ENCODE measurements at regions not wholly inside any gene's neighbourhood (a gene's known extent, or its start where the extent isn't known, plus 50 kb on each side); places are given as distances from the start of the nearest gene placed in this dataset.

DNA sequence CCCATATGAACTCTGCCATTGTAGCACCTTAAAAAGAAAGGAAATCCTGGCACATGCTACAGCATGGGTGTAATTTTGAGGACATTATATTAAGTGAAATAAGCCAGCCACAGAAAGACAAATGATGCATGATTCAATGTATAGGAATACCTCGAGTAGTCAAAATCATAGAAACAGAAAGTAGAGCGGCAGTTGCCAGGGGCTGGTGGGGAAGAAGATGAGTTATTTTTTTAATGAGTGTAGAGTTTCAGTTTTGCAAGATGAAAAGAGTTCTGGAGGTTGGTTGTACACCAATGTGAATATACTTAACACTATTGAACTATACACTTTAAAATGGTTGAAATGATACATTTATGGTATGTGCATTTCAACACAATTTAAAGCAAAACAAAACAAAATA lies 133.0 kb downstream of the ZDHHC21 start:
- TF ChIP-seq REST (IDR thresholded peaks at IDR 0.05; ENCODE audit: insufficient replicate concordance, low read depth) (no peak), POLR2AphosphoS5 (IDR thresholded peaks at IDR 0.05; ENCODE audit: low read depth) (no peak), SPI1 (IDR thresholded peaks at IDR 0.05; ENCODE audit: borderline replicate concordance, low read depth) (no peak)
- TF ChIP-seq, protein P1, sequence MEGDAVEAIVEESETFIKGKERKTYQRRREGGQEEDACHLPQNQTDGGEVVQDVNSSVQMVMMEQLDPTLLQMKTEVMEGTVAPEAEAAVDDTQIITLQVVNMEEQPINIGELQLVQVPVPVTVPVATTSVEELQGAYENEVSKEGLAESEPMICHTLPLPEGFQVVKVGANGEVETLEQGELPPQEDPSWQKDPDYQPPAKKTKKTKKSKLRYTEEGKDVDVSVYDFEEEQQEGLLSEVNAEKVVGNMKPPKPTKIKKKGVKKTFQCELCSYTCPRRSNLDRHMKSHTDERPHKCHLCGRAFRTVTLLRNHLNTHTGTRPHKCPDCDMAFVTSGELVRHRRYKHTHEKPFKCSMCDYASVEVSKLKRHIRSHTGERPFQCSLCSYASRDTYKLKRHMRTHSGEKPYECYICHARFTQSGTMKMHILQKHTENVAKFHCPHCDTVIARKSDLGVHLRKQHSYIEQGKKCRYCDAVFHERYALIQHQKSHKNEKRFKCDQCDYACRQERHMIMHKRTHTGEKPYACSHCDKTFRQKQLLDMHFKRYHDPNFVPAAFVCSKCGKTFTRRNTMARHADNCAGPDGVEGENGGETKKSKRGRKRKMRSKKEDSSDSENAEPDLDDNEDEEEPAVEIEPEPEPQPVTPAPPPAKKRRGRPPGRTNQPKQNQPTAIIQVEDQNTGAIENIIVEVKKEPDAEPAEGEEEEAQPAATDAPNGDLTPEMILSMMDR (IDR thresholded peaks at IDR 0.05; ENCODE audit: insufficient read depth, low read length) = no peak
- Histone ChIP-seq H3K4me3 (replicated peaks; ENCODE audit: insufficient read depth, low read length) (no peak overlapping the region), H3K27me3 (ENCODE audit: insufficient read depth, poor library complexity, severe bottlenecking) (no peaks in the 10 kb centered on the region), H3K27ac (replicated peaks) (no peak overlapping the region)
- DNase-seq (ENCODE audit: low read depth in 1 of 2, low spot score in 1 of 2) = no peak

GRCh38 chr9:14554886-14555285 lies 138.3 kb downstream of the ZDHHC21 start:
- H3K27ac ChIP-seq (replicated peaks) = no peak overlapping the region
- no peak overlapping the region for H3K4me3 ChIP-seq (replicated peaks; ENCODE audit: insufficient read depth, low read length)
- no peak for TF ChIP-seq GABPA (IDR thresholded peaks at IDR 0.05; ENCODE audit: low read depth)
- no peak for TF ChIP-seq POLR2AphosphoS5 (IDR thresholded peaks at IDR 0.05; ENCODE audit: low read depth)
- TF ChIP-seq, protein P1 (IDR thresholded peaks at IDR 0.05; ENCODE audit: insufficient read depth, low read length) = no peak
- no peak for TF ChIP-seq REST (IDR thresholded peaks at IDR 0.05; ENCODE audit: insufficient replicate concordance, low read depth)
- TF ChIP-seq SPI1 (IDR thresholded peaks at IDR 0.05; ENCODE audit: borderline replicate concordance, low read depth) = no peak
- H3K27me3 ChIP-seq (ENCODE audit: insufficient read depth, poor library complexity, severe bottlenecking) = no peaks in the 10 kb centered on the region
- no peak for DNase-seq (ENCODE audit: low read depth in 1 of 2, low spot score in 1 of 2)

GRCh38 chr9:14547245-14548060 lies 145.8 kb downstream of the ZDHHC21 start:
- Histone ChIP-seq H3K4me3 (replicated peaks; ENCODE audit: insufficient read depth, low read length) (no peak overlapping the region), H3K27ac (replicated peaks) (no peak overlapping the region), H3K27me3 (ENCODE audit: insufficient read depth, poor library complexity, severe bottlenecking) (no peaks in the 10 kb centered on the region)
- DNase-seq (ENCODE audit: low read depth in 1 of 2, low spot score in 1 of 2) = no peak
- TF ChIP-seq, protein P1 (IDR thresholded peaks at IDR 0.05; ENCODE audit: insufficient read depth, low read length) = no peak
- TF ChIP-seq POLR2AphosphoS5 (IDR thresholded peaks at IDR 0.05; ENCODE audit: low read depth) (no peak), GABPA (IDR thresholded peaks at IDR 0.05; ENCODE audit: low read depth) (no peak)

GRCh38 chr9:14546693-14547092 lies 146.5 kb downstream of the ZDHHC21 start:
- no peaks in the 10 kb centered on the region for H3K27me3 ChIP-seq (ENCODE audit: insufficient read depth, poor library complexity, severe bottlenecking)
- H3K4me3 ChIP-seq (replicated peaks; ENCODE audit: insufficient read depth, low read length) = no peak overlapping the region
- TF ChIP-seq GABPA (IDR thresholded peaks at IDR 0.05; ENCODE audit: low read depth) = no peak

More at GRCh38 chr9:14546693-14547092, 146.5 kb downstream of the ZDHHC21 start:
- H3K27ac ChIP-seq (replicated peaks) = no peak overlapping the region
- DNase-seq (ENCODE audit: low read depth in 1 of 2, low spot score in 1 of 2) = no peak

Data from HL-60 (cell line).